ENCODE measurements at regions not wholly inside any gene's neighbourhood (a gene's known extent, or its start where the extent isn't known, plus 50 kb on each side); places are given as distances from the start of the nearest gene placed in this dataset.

GRCh38 chr13:68988176-68988575, 1119.5 kb upstream of the ATXN8OS start:
- DNase-seq: no peak
- Histone ChIP-seq H3K36me3 (no peaks in the 10 kb centered on the region), H3K27me3 (ENCODE audit: low read depth) (no peaks in the 10 kb centered on the region), H3K4me3 (no peak overlapping the region), H3K9me3 (replicated peaks) (peaks cover 3% of the 10 kb centered on the region), H3K27ac (replicated peaks) (no peak overlapping the region), H3K4me1 (no peaks in the 10 kb centered on the region)
- no peak for TF ChIP-seq CTCF (IDR thresholded peaks at IDR 0.05; ENCODE audit: borderline replicate concordance)
- intact Hi-C loops (cut with micrococcal nuclease): no loop called here

- no peak for TF ChIP-seq CTCF (IDR thresholded peaks at IDR 0.05; ENCODE audit: borderline replicate concordance)
- Histone ChIP-seq H3K4me1 (no peaks in the 10 kb centered on the region), H3K4me3 (no peak overlapping the region), H3K9me3 (replicated peaks) (peaks cover 3% of the 10 kb centered on the region), H3K27me3 (ENCODE audit: low read depth) (no peaks in the 10 kb centered on the region), H3K36me3 (no peaks in the 10 kb centered on the region), H3K27ac (replicated peaks) (no peak overlapping the region)
- intact Hi-C loops (cut with micrococcal nuclease): no loop called here
- no peak for DNase-seq
These were observed 1120.0 kb upstream of the ATXN8OS start for GRCh38 chr13:68987585-68987984.

- Histone ChIP-seq H3K4me3 (no peak overlapping the region), H3K27me3 (ENCODE audit: low read depth) (no peaks in the 10 kb centered on the region), H3K36me3 (no peaks in the 10 kb centered on the region), H3K9me3 (replicated peaks) (peaks cover 3% of the 10 kb centered on the region), H3K27ac (replicated peaks) (no peak overlapping the region), H3K4me1 (no peaks in the 10 kb centered on the region)
- intact Hi-C loops (cut with micrococcal nuclease): no loop called here
- TF ChIP-seq CTCF (IDR thresholded peaks at IDR 0.05; ENCODE audit: borderline replicate concordance): no peak
- DNase-seq: no peak
These were observed 1122.8 kb upstream of the ATXN8OS start for GRCh38 chr13:68984688-68985319.

- no peaks in the 10 kb centered on the region for H3K36me3 ChIP-seq
- no peak overlapping the region for H3K4me3 ChIP-seq
- H3K27me3 ChIP-seq (ENCODE audit: low read depth): no peaks in the 10 kb centered on the region
- no peak overlapping the region for H3K27ac ChIP-seq (replicated peaks)
- peaks cover 3% of the 10 kb centered on the region for H3K9me3 ChIP-seq (replicated peaks)
- TF ChIP-seq CTCF (IDR thresholded peaks at IDR 0.05; ENCODE audit: borderline replicate concordance): no peak
- intact Hi-C loops (cut with micrococcal nuclease): no loop called here
- H3K4me1 ChIP-seq: no peaks in the 10 kb centered on the region
- no peak for DNase-seq
These were observed 1124.5 kb upstream of the ATXN8OS start for GRCh38 chr13:68982961-68983619.

GRCh38 chr13:68976287-68976686, 1131.3 kb upstream of the ATXN8OS start:
- no peaks in the 10 kb centered on the region for H3K4me1 ChIP-seq
- intact Hi-C loops (cut with micrococcal nuclease): no loop called here
- no peaks in the 10 kb centered on the region for H3K36me3 ChIP-seq
- no peak for DNase-seq
- TF ChIP-seq CTCF (IDR thresholded peaks at IDR 0.05; ENCODE audit: borderline replicate concordance): no peak
- H3K27ac ChIP-seq (replicated peaks): no peak overlapping the region
- H3K27me3 ChIP-seq (ENCODE audit: low read depth): no peaks in the 10 kb centered on the region
- no peaks in the 10 kb centered on the region for H3K9me3 ChIP-seq (replicated peaks)
- no peak overlapping the region for H3K4me3 ChIP-seq
